Type B pancreatic cell (in vitro differentiated cells): ENCODE measurements at regions not wholly inside any gene's neighbourhood (a gene's known extent, or its start where the extent isn't known, plus 50 kb on each side); places are given as distances from the start of the nearest gene placed in this dataset.

Experiments used
- DNase-seq: peaks from one replicate; pipeline ENCODE4 v3.0.0; 2021; ENCODE audit warnings: mixed read lengths; ENCODE audit not compliant: unreplicated experiment; ENCODE audit errors: extremely low spot score
- H3K27ac Mint-ChIP-seq: 2 replicates; pipeline ENCODE4 v1.8.0; 2021; ENCODE audit warnings: mild to moderate bottlenecking, mixed read lengths
- H3K27me3 Mint-ChIP-seq: 2 replicates; pipeline ENCODE4 v1.8.0; 2021; ENCODE audit warnings: mixed read lengths
- H3K36me3 Mint-ChIP-seq: 2 replicates; pipeline ENCODE4 v1.8.0; 2021; ENCODE audit warnings: mixed read lengths
- H3K4me1 Mint-ChIP-seq: one replicate; pipeline ENCODE4 v1.8.0; 2021; ENCODE audit warnings: mixed read lengths; ENCODE audit not compliant: unreplicated experiment
- H3K4me3 Mint-ChIP-seq: 2 replicates; pipeline ENCODE4 v1.8.0; 2021; ENCODE audit warnings: mild to moderate bottlenecking, mixed read lengths
- H3K9me3 Mint-ChIP-seq: 2 replicates; pipeline ENCODE4 v1.8.0; 2021; ENCODE audit warnings: mixed read lengths
- CTCF ChIP-seq: fragments of 200-600 bp; sonication (generic); conservative IDR thresholded peaks from 2 replicates; pipeline ENCODE4 v1.5.0; 2021; ENCODE audit warnings: antibody characterized with exemption, mild to moderate bottlenecking

GRCh38 chr15:88389120-88389519, 78.1 kb downstream of the MRPL46 start:
- H3K27me3 Mint-ChIP-seq = peaks cover 15% of the 10 kb centered on the region
- H3K4me3 Mint-ChIP-seq = no peak overlapping the region
- H3K36me3 Mint-ChIP-seq = no peaks in the 10 kb centered on the region
- H3K4me1 Mint-ChIP-seq = no peaks in the 10 kb centered on the region
- no peaks in the 10 kb centered on the region for H3K9me3 Mint-ChIP-seq
- no peak for TF ChIP-seq CTCF
- H3K27ac Mint-ChIP-seq = no peak overlapping the region
- no peak for DNase-seq

GRCh38 chr15:88388686-88389085, 78.5 kb downstream of the MRPL46 start:
- H3K9me3 Mint-ChIP-seq = no peaks in the 10 kb centered on the region
- H3K27ac Mint-ChIP-seq = no peak overlapping the region
- no peak for TF ChIP-seq CTCF

DNA sequence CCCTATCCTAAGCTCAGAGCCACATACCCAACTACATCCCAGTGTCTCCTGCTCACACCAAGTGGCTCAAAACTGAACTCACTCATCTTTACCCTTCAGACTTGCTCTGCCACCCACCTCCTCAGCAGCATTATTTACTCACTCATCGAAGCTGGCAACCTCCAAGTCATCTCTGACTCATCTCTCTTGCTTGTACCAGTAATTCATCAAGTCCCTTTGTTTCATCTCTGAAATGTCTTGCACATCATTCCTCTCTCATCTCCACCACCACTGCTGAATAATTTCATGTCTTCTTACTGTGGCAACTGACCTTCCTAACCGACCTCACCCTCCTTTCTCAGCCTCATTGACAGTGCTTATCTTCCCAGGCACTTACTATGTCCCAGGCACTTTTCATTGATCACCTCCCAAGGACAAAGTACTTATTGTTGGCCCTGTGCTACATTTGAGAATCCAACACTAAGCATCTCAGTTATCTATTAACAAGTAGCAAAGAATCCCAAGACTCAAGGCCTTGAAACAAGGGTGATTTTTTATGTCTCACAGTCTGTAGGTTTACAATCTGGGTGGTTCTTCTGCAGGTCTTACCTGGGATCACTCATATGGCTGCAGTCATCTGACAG, 82.0 kb downstream of the MRPL46 start:
- TF ChIP-seq CTCF = no peak
- Mint-ChIP-seq H3K27me3 (peaks cover 42% of the 10 kb centered on the region), H3K4me3 (no peak overlapping the region), H3K9me3 (no peaks in the 10 kb centered on the region), H3K27ac (no peak overlapping the region), H3K4me1 (no peaks in the 10 kb centered on the region), H3K36me3 (no peaks in the 10 kb centered on the region)
- no peak for DNase-seq

More at GRCh38 chr15:88388686-88389085, 78.5 kb downstream of the MRPL46 start:
- Mint-ChIP-seq H3K4me1 (no peaks in the 10 kb centered on the region), H3K4me3 (no peak overlapping the region), H3K27me3 (peaks cover 15% of the 10 kb centered on the region), H3K36me3 (no peaks in the 10 kb centered on the region)
- no peak for DNase-seq

GRCh38 chr15:88383354-88383753, 83.8 kb downstream of the MRPL46 start:
- no peaks in the 10 kb centered on the region for H3K9me3 Mint-ChIP-seq
- TF ChIP-seq CTCF = no peak
- H3K27ac Mint-ChIP-seq = no peak overlapping the region
- no peaks in the 10 kb centered on the region for H3K4me1 Mint-ChIP-seq
- H3K27me3 Mint-ChIP-seq = peaks cover 38% of the 10 kb centered on the region
- DNase-seq = no peak
- H3K4me3 Mint-ChIP-seq = no peak overlapping the region
- H3K36me3 Mint-ChIP-seq = no peaks in the 10 kb centered on the region

DNA sequence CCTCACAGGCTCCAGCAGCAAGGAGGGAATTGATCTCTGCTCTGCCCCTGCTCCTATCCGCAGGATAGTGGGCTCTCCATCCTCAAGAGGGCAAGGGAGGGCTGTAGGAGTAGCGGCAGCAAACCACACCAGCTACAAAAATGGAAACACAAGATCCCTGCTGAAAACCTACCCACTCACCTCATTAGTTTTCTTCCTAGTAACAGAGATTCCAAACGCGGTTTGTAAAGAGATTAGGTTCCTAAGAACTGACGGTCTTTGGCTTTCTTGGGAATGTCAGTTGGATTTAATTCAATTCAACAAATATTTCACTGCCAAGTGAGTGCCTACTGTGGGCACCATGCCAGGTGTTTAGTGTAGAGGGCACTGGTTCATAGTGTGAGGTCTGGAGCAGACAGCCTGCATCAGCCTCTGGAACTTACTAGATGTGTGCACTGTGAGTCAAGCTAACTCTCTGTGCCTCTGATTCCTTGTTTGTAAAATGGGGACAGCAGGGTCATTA, 84.7 kb downstream of the MRPL46 start:
- no peak for DNase-seq
- Mint-ChIP-seq H3K27me3 (peaks cover 42% of the 10 kb centered on the region), H3K4me3 (no peak overlapping the region), H3K4me1 (no peaks in the 10 kb centered on the region), H3K36me3 (no peaks in the 10 kb centered on the region), H3K27ac (no peak overlapping the region), H3K9me3 (no peaks in the 10 kb centered on the region)
- TF ChIP-seq CTCF = no peak
